HepG2 (cell line): ENCODE measurements at regions not wholly inside any gene's neighbourhood (a gene's known extent, or its start where the extent isn't known, plus 50 kb on each side); places are given as distances from the start of the nearest gene placed in this dataset.

ENCODE experiments used
- ATAC-seq: fragments of 200-7000 bp; cut with Tn5 transposase; 3 replicates; pipeline ENCODE4 v1.9.1; 2020; ENCODE audit warnings: mild to moderate bottlenecking, moderate library complexity
- BruUV-seq: library from RNA; stranded (reverse); fragments of 400-500 nt; replicated peaks from 2 replicates; lab custom pipeline; 2021; lab: Mats Ljungman, UMichigan
- CTCF ChIA-PET: fragments of 300-600 bp; formaldehyde crosslinking; extraction: SDS; loops from one replicate; lab custom pipeline; 2021; ENCODE audit warnings: low total read pairs, inconsistent platforms, low intra/inter-chr PET ratio; lab: Yijun Ruan, JAX
- POLR2A ChIA-PET: fragments of 350-600 bp; sonication (Branson Sonifier 250); formaldehyde crosslinking; loops from one replicate; lab custom pipeline; 2020; ENCODE audit warnings: antibody characterized with exemption, inconsistent platforms; lab: Yijun Ruan, JAX
- DNase-seq: peaks from one replicate; pipeline ENCODE4 v3.0.0-alpha.2; 2015; ENCODE audit warnings: low spot score
- FAIRE-seq: peaks from 3 replicates; lab custom pipeline; 2011; peaks lifted over from hg19 to GRCh38; lab: Jason Lieb, UNC
- H2AFZ ChIP-seq: one replicate; pipeline ENCODE4 v1.6.1; 2011; ENCODE audit warnings: low read length, inconsistent platforms
- H3K27ac ChIP-seq: fragments of 300-600 bp; 3 replicates; pipeline ENCODE4 v1.8.0; 2011; ENCODE audit warnings: mixed run types, mild to moderate bottlenecking, mixed read lengths, low read length, inconsistent platforms; ENCODE audit not compliant: insufficient read depth; ENCODE audit errors: extremely low read length
- H3K27me3 ChIP-seq, 2 experiments: fragments of 200-600 bp in 1 of 2; 2 replicates in 1 of 2; 3 replicates in 1 of 2; pipeline versions ENCODE4 v1.6.0 to v1.8.0; 2011; ENCODE audit warnings: low read length in 2 of 2, mild to moderate bottlenecking in 2 of 2, moderate library complexity in 2 of 2, inconsistent platforms in 1 of 2; ENCODE audit not compliant: insufficient read depth in 2 of 2, control insufficient read depth in 1 of 2
- H3K36me3 ChIP-seq, 2 experiments: fragments of 200-600 bp in 1 of 2; replicated peaks in 1 of 2; 2 replicates in 1 of 2; 3 replicates in 1 of 2; pipeline versions ENCODE4 v1.5.1 to v1.8.0; 2011; ENCODE audit warnings: low read length in 2 of 2, inconsistent platforms in 1 of 2; ENCODE audit not compliant: insufficient read depth in 2 of 2, control insufficient read depth in 1 of 2
- H3K4me1 ChIP-seq: 2 replicates; pipeline ENCODE4 v1.5.1; 2012; ENCODE audit warnings: low read length, inconsistent platforms; ENCODE audit not compliant: insufficient read depth
- H3K4me2 ChIP-seq: 2 replicates; pipeline ENCODE4 v1.6.0; 2011; ENCODE audit warnings: low read depth, low read length, inconsistent platforms
- H3K4me3 ChIP-seq, 3 experiments: fragments of 200-600 bp in 1 of 3; sonication (generic), shearing (Covaris generic) in 1 of 3; replicated peaks in 1 of 3; 2 replicates each; pipeline ENCODE4 v1.5.1; 2011 to 2016; ENCODE audit warnings: low read length in 3 of 3, inconsistent platforms in 2 of 3, low read depth in 2 of 3, mild to moderate bottlenecking in 2 of 3, control low read depth in 1 of 3, mixed read lengths in 1 of 3; ENCODE audit not compliant: insufficient read depth in 1 of 3
- H3K79me2 ChIP-seq: one replicate; pipeline ENCODE4 v1.6.1; 2011; ENCODE audit warnings: low read length, inconsistent platforms; ENCODE audit not compliant: insufficient read depth
- H3K9ac ChIP-seq: 2 replicates; pipeline ENCODE4 v1.6.0; 2011; ENCODE audit warnings: mild to moderate bottlenecking, low read depth, low read length, inconsistent platforms; ENCODE audit not compliant: insufficient read depth
- H3K9me3 ChIP-seq: 2 replicates; pipeline ENCODE4 v1.5.1; 2012; ENCODE audit warnings: mild to moderate bottlenecking, low read length
- H4K20me1 ChIP-seq: 2 replicates; pipeline ENCODE4 v1.6.0; 2011; ENCODE audit warnings: inconsistent platforms, mild to moderate bottlenecking, low read length, moderate library complexity; ENCODE audit not compliant: insufficient read depth
- GMEB1 ChIP-seq: sonication (generic); formaldehyde crosslinking; IDR thresholded peaks from 2 replicates; pipeline ENCODE4 v1.5.1; 2020; ENCODE audit warnings: missing genetic modification reagents, mild to moderate bottlenecking, borderline replicate concordance
- KDM4B ChIP-seq: sonication (generic); formaldehyde crosslinking; IDR thresholded peaks from 2 replicates; pipeline ENCODE4 v1.4.0; 2020; ENCODE audit warnings: missing genetic modification reagents
- MXI1 ChIP-seq: IDR thresholded peaks from 3 replicates; pipeline ENCODE4 v1.6.1; 2012; ENCODE audit warnings: low read depth, low read length, inconsistent platforms, borderline replicate concordance
- SMARCE1 ChIP-seq: fragments of 450-650 bp; IDR thresholded peaks from 2 replicates; pipeline ENCODE4 v1.6.1; 2017; ENCODE audit warnings: borderline replicate concordance
- ZNF704 ChIP-seq: sonication (generic); formaldehyde crosslinking; IDR thresholded peaks from 2 replicates; pipeline ENCODE4 v1.8.1; 2023; ENCODE audit warnings: mild to moderate bottlenecking, inconsistent platforms, moderate library complexity, missing genetic modification reagents, borderline replicate concordance
- ZNF749 ChIP-seq: sonication (generic); formaldehyde crosslinking; IDR thresholded peaks from 2 replicates; pipeline ENCODE4 v1.8.0; 2022; ENCODE audit warnings: mild to moderate bottlenecking, missing genetic modification reagents, moderate library complexity, borderline replicate concordance
- ZNF766 ChIP-seq: sonication (generic); formaldehyde crosslinking; IDR thresholded peaks from 2 replicates; pipeline ENCODE4 v1.5.0; 2020; ENCODE audit warnings: missing genetic modification reagents, borderline replicate concordance
- WGBS: methylation state at CpG from one replicate; pipeline ENCODE4 v1.1.6; 2017; ENCODE audit warnings: low lambda C conversion rate; 5-methylcytosine and 5-hydroxymethylcytosine counted together
- in situ Hi-C: cut with HindIII; loops from 2 replicates; pipeline ENCODE4 v1.10.0; 2017; ENCODE audit warnings: low pct_unique_long_range_greater_than_20kb; ENCODE audit not compliant: extremely low pct_ligation_motif_present
- intact Hi-C: fragments of 100-400 bp; cut with micrococcal nuclease; formaldehyde crosslinking; loops from one replicate; pipeline ENCODE4 v1.10.0; 2022; ENCODE audit not compliant: unreplicated experiment
- TF ChIP-seq, protein P1 (sequence below), 2 experiments: fragments of 450-650 bp in 1 of 2; sonication (generic) in 1 of 2; formaldehyde crosslinking; IDR thresholded peaks; 2 replicates each; pipeline versions ENCODE4 v1.5.0 to v1.8.0; 2020 to 2022; ENCODE audit warnings: mild to moderate bottlenecking in 1 of 2, missing genetic modification reagents in 1 of 2
- TF ChIP-seq, protein P2 (sequence below): sonication (generic); formaldehyde crosslinking; IDR thresholded peaks from 2 replicates; pipeline ENCODE4 v1.8.0; 2023; ENCODE audit warnings: mild to moderate bottlenecking, missing genetic modification reagents
- TF ChIP-seq, protein P3 (sequence below): sonication (generic); formaldehyde crosslinking; IDR thresholded peaks from 2 replicates; pipeline ENCODE4 v1.4.0; 2020; ENCODE audit warnings: mild to moderate bottlenecking, missing genetic modification reagents, borderline replicate concordance

- TF ChIP-seq ZNF704 (CRISPR knock-in tag) (no peak), MXI1 (no peak)
- TF ChIP-seq, protein P1, sequence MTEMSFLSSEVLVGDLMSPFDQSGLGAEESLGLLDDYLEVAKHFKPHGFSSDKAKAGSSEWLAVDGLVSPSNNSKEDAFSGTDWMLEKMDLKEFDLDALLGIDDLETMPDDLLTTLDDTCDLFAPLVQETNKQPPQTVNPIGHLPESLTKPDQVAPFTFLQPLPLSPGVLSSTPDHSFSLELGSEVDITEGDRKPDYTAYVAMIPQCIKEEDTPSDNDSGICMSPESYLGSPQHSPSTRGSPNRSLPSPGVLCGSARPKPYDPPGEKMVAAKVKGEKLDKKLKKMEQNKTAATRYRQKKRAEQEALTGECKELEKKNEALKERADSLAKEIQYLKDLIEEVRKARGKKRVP (CRISPR knock-in tag; IDR thresholded peaks at IDR 0.05), result peak in 1 of 2 experiments; percentile 82; a peak in 2 of 4 replicates
Measured at GRCh38 chr2:18047213-18047611, 168.7 kb downstream of the KCNS3 start (continued).

DNA sequence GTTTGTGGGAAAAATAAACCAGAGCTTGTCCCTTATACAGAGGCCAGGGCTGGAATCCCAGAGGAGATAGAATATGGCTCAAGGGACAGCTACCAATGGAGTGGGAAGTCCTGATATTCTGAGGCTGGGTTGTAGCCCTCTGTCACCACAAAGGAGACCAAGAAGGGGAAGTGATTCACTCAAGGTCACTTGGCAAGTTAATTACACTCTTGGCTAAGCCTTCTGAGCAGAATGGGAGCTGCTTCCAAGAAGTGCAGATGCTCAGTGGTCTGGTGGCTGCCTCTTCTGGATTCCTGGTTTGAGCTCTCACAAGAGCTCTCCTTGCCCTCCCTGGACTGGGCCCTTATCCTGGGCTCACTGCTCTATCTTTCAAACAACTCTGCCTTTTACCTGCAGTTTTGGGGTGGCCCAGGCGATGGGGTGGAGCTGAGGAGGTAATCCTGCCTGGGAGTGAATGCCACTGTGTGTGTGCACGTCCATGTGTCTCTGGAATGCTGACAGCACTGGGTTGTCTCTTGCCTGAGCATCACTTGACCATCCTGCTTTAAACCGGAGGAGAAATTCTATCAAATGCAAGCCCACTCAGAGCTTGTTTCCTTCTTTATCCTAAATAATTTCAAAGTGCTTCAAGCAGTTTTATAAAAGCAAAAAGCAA is 168.2 kb downstream of the KCNS3 start:
- Histone ChIP-seq H4K20me1 (no peaks in the 10 kb centered on the region), H3K4me3 (no peak overlapping the region), H3K79me2 (no peaks in the 10 kb centered on the region), H3K4me1 (no peaks in the 10 kb centered on the region), H3K27ac (no peak overlapping the region), H3K36me3 (no peaks in the 10 kb centered on the region), H2AFZ (no peak overlapping the region), H3K9ac (no peak overlapping the region), H3K9me3 (no peaks in the 10 kb centered on the region), H3K27me3 (0 out of 5 replicates have a peak, but pooled peaks cover 0 to 4% of the 10 kb centered on the region in 2 experiments), H3K4me2 (no peak overlapping the region)
- FAIRE-seq, result no peak
- no peak for ATAC-seq
- 10% methylated on average over 3 of the region's 3 CpGs for WGBS
- BruUV-seq, result no TSS peak
- intact Hi-C loops, result no loop called here
- no peak for DNase-seq
- CTCF ChIA-PET, result no interaction called here
- in situ Hi-C loops, result no loop called here
- POLR2A ChIA-PET, result no interaction called here
- no peak for TF ChIP-seq ZNF749
- no peak for TF ChIP-seq ZNF704 (CRISPR knock-in tag)
- TF ChIP-seq, protein P2, sequence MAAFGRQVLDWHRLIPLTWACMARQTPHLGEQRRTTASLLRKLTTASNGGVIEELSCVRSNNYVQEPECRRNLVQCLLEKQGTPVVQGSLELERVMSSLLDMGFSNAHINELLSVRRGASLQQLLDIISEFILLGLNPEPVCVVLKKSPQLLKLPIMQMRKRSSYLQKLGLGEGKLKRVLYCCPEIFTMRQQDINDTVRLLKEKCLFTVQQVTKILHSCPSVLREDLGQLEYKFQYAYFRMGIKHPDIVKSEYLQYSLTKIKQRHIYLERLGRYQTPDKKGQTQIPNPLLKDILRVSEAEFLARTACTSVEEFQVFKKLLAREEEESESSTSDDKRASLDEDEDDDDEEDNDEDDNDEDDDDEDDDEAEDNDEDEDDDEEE (CRISPR knock-in tag), result no peak
- no peak for TF ChIP-seq KDM4B (CRISPR knock-in tag)
- TF ChIP-seq SMARCE1, result no peak
- TF ChIP-seq, protein P3, sequence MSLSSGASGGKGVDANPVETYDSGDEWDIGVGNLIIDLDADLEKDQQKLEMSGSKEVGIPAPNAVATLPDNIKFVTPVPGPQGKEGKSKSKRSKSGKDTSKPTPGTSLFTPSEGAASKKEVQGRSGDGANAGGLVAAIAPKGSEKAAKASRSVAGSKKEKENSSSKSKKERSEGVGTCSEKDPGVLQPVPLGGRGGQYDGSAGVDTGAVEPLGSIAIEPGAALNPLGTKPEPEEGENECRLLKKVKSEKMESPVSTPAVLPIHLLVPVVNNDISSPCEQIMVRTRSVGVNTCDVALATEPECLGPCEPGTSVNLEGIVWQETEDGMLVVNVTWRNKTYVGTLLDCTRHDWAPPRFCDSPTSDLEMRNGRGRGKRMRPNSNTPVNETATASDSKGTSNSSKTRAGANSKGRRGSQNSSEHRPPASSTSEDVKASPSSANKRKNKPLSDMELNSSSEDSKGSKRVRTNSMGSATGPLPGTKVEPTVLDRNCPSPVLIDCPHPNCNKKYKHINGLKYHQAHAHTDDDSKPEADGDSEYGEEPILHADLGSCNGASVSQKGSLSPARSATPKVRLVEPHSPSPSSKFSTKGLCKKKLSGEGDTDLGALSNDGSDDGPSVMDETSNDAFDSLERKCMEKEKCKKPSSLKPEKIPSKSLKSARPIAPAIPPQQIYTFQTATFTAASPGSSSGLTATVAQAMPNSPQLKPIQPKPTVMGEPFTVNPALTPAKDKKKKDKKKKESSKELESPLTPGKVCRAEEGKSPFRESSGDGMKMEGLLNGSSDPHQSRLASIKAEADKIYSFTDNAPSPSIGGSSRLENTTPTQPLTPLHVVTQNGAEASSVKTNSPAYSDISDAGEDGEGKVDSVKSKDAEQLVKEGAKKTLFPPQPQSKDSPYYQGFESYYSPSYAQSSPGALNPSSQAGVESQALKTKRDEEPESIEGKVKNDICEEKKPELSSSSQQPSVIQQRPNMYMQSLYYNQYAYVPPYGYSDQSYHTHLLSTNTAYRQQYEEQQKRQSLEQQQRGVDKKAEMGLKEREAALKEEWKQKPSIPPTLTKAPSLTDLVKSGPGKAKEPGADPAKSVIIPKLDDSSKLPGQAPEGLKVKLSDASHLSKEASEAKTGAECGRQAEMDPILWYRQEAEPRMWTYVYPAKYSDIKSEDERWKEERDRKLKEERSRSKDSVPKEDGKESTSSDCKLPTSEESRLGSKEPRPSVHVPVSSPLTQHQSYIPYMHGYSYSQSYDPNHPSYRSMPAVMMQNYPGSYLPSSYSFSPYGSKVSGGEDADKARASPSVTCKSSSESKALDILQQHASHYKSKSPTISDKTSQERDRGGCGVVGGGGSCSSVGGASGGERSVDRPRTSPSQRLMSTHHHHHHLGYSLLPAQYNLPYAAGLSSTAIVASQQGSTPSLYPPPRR, result no peak
- TF ChIP-seq GMEB1 (CRISPR knock-in tag), result no peak
- no peak for TF ChIP-seq ZNF766 (CRISPR knock-in tag)
